Activated naive CD8-positive, alpha-beta T cell treated with anti-CD3 and anti-CD28 coated beads, Interleukin-2, amount 50 U/mL, for 24 hours (primary cell): ENCODE measurements at regions not wholly inside any gene's neighbourhood (a gene's known extent, or its start where the extent isn't known, plus 50 kb on each side); places are given as distances from the start of the nearest gene placed in this dataset.

Source experiments
- ATAC-seq: fragments of 150-1000 bp; cut with Tn5 transposase; one replicate; pipeline ENCODE4 v1.10.0; 2021
- DNase-seq: peaks from one replicate; pipeline ENCODE4 v3.0.0; 2021
- H3K27ac Mint-ChIP-seq: one replicate; pipeline ENCODE4 v1.8.0; 2021; ENCODE audit warnings: mild to moderate bottlenecking, mixed read lengths
- H3K27me3 Mint-ChIP-seq: one replicate; pipeline ENCODE4 v1.8.0; 2021; ENCODE audit warnings: mixed read lengths
- H3K36me3 Mint-ChIP-seq: one replicate; pipeline ENCODE4 v1.8.0; 2021; ENCODE audit warnings: low read depth, mixed read lengths
- H3K4me1 Mint-ChIP-seq: one replicate; pipeline ENCODE4 v1.8.0; 2021; ENCODE audit warnings: mixed read lengths
- H3K4me3 Mint-ChIP-seq: one replicate; pipeline ENCODE4 v1.8.0; 2021; ENCODE audit warnings: mild to moderate bottlenecking, moderate library complexity, mixed read lengths
- H3K9me3 Mint-ChIP-seq: one replicate; pipeline ENCODE4 v1.8.0; 2021; ENCODE audit warnings: mixed read lengths

DNA sequence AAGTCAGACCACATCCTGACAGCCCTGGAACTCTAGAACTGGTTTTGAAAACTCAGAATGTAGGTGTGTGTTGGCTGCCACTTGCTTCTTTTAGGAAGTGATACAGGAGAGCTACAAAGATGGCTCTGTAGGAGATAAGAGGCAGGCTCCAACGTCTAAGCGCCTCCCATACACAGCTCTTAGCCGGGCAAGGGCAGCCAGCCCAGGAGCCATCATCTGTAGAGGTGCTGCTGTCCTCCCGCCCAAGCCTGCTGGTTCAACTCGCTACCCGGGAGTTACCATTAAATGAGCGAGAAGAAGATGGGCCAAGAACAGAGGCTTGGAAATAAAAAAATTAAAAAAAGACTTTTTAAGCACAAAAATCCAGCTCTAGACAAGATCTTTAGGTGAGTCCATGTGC lies 61.2 kb upstream of the DIO3 start:
- Mint-ChIP-seq H3K9me3 (no peaks in the 10 kb centered on the region), H3K27me3 (peaks cover 12% of the 10 kb centered on the region), H3K4me3 (no peak overlapping the region), H3K4me1 (no peaks in the 10 kb centered on the region), H3K36me3 (no peaks in the 10 kb centered on the region), H3K27ac (no peak overlapping the region)
- no peak for ATAC-seq
- no peak for DNase-seq

GRCh38 chr14:101500681-101501080 lies 60.6 kb upstream of the DIO3 start:
- H3K4me3 Mint-ChIP-seq: no peak overlapping the region
- peaks cover 12% of the 10 kb centered on the region for H3K27me3 Mint-ChIP-seq
- no peak overlapping the region for H3K27ac Mint-ChIP-seq
- no peak for ATAC-seq
- no peaks in the 10 kb centered on the region for H3K36me3 Mint-ChIP-seq
- H3K9me3 Mint-ChIP-seq: no peaks in the 10 kb centered on the region
- no peaks in the 10 kb centered on the region for H3K4me1 Mint-ChIP-seq
- no peak for DNase-seq

- no peaks in the 10 kb centered on the region for H3K4me1 Mint-ChIP-seq
- ATAC-seq: no peak
- H3K9me3 Mint-ChIP-seq: no peaks in the 10 kb centered on the region
- no peak for DNase-seq
- no peaks in the 10 kb centered on the region for H3K36me3 Mint-ChIP-seq
- no peak overlapping the region for H3K27ac Mint-ChIP-seq
- H3K4me3 Mint-ChIP-seq: no peak overlapping the region
- H3K27me3 Mint-ChIP-seq: peaks cover 12% of the 10 kb centered on the region
Observed at GRCh38 chr14:101501341-101501740, 60.0 kb upstream of the DIO3 start.

DNA sequence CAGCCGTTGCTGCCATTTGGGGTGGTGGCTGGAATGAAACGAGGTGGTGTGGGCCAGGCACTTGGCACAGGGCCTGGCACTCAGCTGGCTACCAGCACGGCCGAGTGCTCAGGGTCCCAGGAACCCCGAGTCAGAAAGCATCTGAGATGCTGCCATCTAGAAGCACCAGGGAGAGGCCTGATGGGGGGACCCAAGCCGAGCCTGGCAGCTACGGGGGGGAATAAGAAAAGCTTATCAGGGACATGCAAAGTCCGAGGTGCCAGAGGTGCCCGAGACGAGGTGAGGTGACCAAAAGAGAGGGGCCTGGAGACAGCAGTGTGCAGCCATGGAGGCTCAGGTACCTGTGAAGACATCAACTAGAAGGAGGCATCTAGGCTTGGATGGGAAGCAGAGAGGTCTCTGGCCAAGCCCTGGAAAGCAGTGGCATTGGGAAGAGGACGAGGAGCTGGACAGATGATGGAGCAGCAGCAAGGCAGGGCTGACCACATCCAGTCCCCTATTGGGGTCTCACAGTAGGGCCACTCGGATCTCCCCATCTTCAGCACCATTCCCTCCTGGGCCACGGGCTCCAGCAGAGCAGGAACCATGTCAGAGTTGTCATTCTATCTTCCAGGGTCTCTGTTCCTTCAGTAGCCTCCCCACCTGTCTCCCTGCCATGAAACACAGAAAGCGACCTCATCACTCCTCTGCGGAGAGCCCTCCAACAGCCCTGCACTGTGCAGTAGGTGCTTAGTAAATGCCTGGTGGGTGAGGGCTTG lies 59.3 kb upstream of the DIO3 start:
- Mint-ChIP-seq H3K36me3 (no peaks in the 10 kb centered on the region), H3K4me1 (no peaks in the 10 kb centered on the region), H3K4me3 (no peak overlapping the region), H3K9me3 (no peaks in the 10 kb centered on the region), H3K27me3 (peaks cover 11% of the 10 kb centered on the region), H3K27ac (no peak overlapping the region)
- ATAC-seq (no peak), DNase-seq (no peak)

- no peaks in the 10 kb centered on the region for H3K36me3 Mint-ChIP-seq
- DNase-seq: no peak
- H3K4me1 Mint-ChIP-seq: no peaks in the 10 kb centered on the region
- no peak overlapping the region for H3K4me3 Mint-ChIP-seq
- no peak overlapping the region for H3K27ac Mint-ChIP-seq
- ATAC-seq: no peak
- peaks cover 5% of the 10 kb centered on the region for H3K27me3 Mint-ChIP-seq
- H3K9me3 Mint-ChIP-seq: no peaks in the 10 kb centered on the region
Observed at GRCh38 chr14:101502761-101503392, 58.4 kb upstream of the DIO3 start.

DNA sequence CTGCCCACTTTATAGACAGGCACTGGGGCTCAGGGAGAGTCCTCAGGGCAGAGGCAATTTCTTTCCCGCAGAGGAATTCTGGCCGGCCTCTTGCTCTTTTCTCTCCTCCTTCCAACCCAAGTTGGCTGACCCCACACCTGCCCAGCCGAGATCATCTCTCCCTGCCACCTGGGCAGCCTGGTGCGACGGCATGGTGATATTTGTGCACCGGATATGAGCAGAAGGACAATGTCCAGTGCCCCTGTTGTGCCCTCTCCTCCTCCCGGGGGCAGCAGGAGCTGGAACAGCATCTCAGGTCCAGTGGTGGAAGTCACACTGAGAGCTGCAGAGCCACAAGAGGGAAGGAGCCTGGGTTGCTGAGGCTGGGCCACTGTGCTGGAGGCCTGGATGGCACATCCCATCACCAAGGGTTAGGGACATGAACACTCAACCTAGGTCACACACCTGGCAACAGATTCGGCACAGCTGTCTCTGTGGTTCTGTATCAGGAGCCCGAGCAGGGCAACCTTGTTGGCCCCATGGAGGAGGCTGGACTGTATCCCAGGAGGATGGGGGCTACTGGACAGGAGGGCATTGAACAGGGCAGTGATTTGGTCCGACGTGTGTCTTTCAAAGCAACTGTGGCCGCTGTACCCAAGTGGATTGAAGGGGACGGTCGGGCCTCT lies 57.7 kb upstream of the DIO3 start:
- ATAC-seq: no peak
- H3K4me1 Mint-ChIP-seq: no peaks in the 10 kb centered on the region
- H3K27ac Mint-ChIP-seq: no peak overlapping the region
- no peak overlapping the region for H3K4me3 Mint-ChIP-seq
- no peaks in the 10 kb centered on the region for H3K36me3 Mint-ChIP-seq
- H3K9me3 Mint-ChIP-seq: no peaks in the 10 kb centered on the region
- no peak for DNase-seq
- peaks cover 4% of the 10 kb centered on the region for H3K27me3 Mint-ChIP-seq

GRCh38 chr14:101504096-101504948 lies 57.0 kb upstream of the DIO3 start:
- ATAC-seq (no peak), DNase-seq (no peak)
- no peak overlapping the region for H3K4me3 Mint-ChIP-seq
- H3K4me1 Mint-ChIP-seq: no peaks in the 10 kb centered on the region
- no peaks in the 10 kb centered on the region for H3K9me3 Mint-ChIP-seq
- H3K27me3 Mint-ChIP-seq: peaks cover 4% of the 10 kb centered on the region
- H3K27ac Mint-ChIP-seq: no peak overlapping the region
- no peaks in the 10 kb centered on the region for H3K36me3 Mint-ChIP-seq

GRCh38 chr14:101505236-101505970 lies 55.9 kb upstream of the DIO3 start:
- Mint-ChIP-seq H3K4me1 (no peaks in the 10 kb centered on the region), H3K27me3 (no peaks in the 10 kb centered on the region), H3K27ac (no peak overlapping the region), H3K9me3 (no peaks in the 10 kb centered on the region), H3K4me3 (no peak overlapping the region), H3K36me3 (no peaks in the 10 kb centered on the region)
- no peak for DNase-seq
- ATAC-seq: no peak

DNA sequence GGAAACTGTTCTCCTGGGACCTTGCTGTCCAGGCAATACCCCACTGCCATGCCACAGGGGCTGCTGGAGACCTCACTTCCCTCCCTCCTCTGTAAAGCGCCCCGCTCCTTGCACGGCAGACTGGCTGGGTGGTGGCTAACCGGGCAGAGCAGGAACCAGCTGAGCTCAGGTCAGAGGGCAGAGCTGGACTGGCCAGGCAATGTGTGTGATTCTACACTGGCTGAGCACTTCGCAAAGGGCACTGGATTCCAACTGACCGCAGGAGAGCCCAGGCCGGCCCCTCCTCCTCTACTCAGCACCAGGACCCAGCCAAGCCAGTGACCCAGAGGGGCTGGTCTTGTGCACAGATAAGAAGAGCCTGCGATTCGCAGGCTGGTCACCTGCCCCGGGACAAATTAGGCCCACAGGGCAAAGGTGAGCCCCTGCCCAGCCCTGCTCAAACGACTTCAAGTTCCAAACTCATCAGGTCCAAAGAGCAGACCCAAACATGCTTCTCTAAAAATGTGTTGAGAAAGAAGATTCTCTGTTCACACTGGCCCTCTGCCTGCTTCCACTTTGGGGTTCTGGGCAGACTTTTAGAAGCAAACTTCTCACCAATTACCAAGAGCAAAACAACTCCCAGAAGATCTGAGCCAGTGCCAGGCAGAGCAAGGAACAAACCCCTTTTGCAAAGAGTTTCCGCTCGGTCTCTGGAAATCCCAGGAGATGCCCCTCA lies 54.9 kb upstream of the DIO3 start:
- DNase-seq (no peak), ATAC-seq (no peak)
- Mint-ChIP-seq H3K9me3 (no peaks in the 10 kb centered on the region), H3K4me3 (no peak overlapping the region), H3K4me1 (no peaks in the 10 kb centered on the region), H3K27ac (no peak overlapping the region), H3K36me3 (no peaks in the 10 kb centered on the region), H3K27me3 (no peaks in the 10 kb centered on the region)

- no peak for DNase-seq
- Mint-ChIP-seq H3K36me3 (no peaks in the 10 kb centered on the region), H3K9me3 (no peaks in the 10 kb centered on the region), H3K4me3 (no peak overlapping the region), H3K27ac (no peak overlapping the region), H3K27me3 (no peaks in the 10 kb centered on the region), H3K4me1 (no peaks in the 10 kb centered on the region)
- ATAC-seq: no peak
Observed at GRCh38 chr14:101506926-101507835, 54.1 kb upstream of the DIO3 start.

DNA sequence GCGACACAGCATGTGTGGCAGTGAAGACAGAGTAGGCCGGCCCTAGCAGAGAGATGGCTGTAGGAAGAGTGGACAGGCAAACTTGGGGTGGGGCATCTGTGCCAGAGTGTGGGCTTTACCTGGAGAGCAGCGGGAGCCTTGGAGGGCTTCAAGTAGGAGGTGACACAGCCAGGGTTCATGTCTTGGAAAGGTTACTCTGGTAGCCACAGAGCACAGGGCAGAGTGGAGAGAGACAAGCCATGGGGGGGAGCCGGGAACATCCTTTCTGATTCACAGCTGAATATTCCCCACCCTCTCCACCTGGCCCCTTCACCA lies 53.5 kb upstream of the DIO3 start:
- DNase-seq: no peak
- H3K36me3 Mint-ChIP-seq: no peaks in the 10 kb centered on the region

DNA sequence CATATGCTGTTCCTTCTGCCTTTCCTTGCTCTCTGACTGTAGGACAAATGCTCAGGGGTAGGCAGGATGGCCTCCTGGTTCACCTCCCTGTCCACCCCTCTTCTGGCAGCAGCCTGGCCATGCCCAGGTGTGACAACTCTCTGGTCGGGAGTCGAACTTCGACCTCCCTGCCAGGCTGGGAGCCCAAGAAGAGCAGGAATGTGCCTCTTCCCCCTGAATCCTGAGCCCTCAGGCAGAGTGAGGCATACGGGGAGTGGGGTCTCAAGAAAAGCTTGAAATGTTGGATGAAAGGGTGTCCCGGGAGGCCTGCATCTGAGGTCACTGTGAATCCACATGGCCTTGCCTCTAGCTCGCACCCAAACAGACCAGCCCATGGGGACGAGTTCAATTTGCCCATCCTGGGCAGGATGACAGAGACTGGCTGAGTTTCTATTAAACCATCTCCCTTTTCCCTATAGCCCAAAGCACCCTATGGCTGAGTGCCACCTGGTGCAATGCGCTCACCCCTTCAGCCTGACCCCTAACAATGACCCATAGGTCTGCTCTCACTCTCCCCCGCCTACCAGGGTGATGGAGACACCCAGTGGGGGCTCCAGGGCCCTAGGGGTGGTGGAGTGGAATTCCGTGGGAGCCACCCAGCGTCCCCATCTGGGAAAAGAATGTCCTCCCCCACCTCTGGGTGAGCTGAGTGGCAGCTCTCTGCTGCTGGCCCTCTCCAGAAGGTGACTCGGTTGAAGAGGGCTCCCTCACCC lies 52.9 kb upstream of the DIO3 start:
- Mint-ChIP-seq H3K9me3 (no peaks in the 10 kb centered on the region), H3K36me3 (no peaks in the 10 kb centered on the region), H3K27ac (no peak overlapping the region), H3K27me3 (no peaks in the 10 kb centered on the region), H3K4me1 (no peaks in the 10 kb centered on the region), H3K4me3 (no peak overlapping the region)
- no peak for ATAC-seq
- no peak for DNase-seq

More for the DNA sequence above, 53.5 kb upstream of the DIO3 start:
- no peak for ATAC-seq
- H3K4me3 Mint-ChIP-seq: no peak overlapping the region
- H3K27me3 Mint-ChIP-seq: no peaks in the 10 kb centered on the region
- H3K4me1 Mint-ChIP-seq: no peaks in the 10 kb centered on the region
- H3K27ac Mint-ChIP-seq: no peak overlapping the region
- no peaks in the 10 kb centered on the region for H3K9me3 Mint-ChIP-seq
